ENCODE measurements at regions not wholly inside any gene's neighbourhood (a gene's known extent, or its start where the extent isn't known, plus 50 kb on each side); places are given as distances from the start of the nearest gene placed in this dataset.

DNA sequence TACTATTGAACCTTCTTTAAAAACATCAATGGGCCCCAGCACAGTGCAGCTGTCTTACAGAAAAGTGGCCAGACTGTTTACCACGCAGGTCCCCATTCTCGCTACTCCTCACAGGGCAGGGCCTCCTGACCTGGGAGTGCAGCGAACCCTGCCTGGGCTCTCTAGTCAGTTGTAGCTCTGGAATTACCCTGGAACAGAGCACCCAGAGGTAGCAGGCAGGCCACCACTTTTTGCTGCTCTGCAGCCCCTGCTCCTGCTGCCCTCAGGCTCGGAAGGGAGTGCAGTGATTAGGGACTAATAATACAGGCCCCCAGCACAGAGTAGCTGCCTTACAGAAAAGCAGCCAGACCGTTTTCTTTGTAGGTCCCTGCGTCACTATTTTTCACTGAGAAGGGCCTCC is 1563.0 kb downstream of the SUCLG1 start:
- DNase-seq (ENCODE audit: low read depth in 2 of 3, low spot score in 2 of 3) = no peak

DNA sequence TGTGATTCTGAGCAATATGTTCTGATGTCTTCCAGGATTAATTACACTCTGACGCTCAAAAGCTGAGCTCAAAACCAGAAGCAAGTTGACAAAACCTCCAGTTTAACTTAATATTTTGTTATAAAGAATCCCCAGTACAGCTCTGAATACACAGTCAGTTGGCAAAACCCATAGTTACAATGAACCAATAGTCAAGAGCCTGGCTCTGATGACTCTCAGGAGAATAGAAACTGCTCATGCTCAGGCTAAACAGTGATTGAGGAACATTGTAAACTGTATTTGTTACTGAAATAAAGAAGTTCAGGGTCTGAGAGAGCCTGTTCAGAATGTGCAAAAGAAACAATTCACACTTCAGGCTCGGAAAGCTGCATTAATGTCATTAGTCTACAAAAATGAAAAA is 1565.9 kb downstream of the SUCLG1 start:
- DNase-seq (ENCODE audit: low read depth in 2 of 3, low spot score in 2 of 3) = no peak

DNA sequence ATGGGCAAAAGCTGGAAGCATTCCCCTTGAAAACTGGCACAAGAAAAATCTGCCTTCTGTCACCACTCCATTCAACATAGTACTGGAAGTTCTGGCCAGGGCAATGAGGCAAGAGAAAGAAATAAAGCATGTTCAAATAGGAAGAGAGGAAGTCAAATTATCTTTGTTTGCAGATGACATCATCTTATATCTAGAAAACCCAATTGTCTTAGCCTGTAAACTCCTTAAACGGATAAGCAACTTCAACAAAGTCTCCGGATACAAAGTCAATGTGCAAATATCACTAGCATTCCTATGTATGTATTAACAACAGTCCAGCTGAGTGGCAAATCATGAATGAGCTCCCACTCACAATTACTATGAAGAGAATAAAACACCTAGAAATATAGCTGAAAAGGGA is 1579.3 kb downstream of the SUCLG1 start:
- DNase-seq (ENCODE audit: low read depth in 2 of 3, low spot score in 2 of 3) = no peak

- peak in 2 of 3 donors; percentile 94 to 96 for DNase-seq (ENCODE audit: low read depth in 2 of 3, low spot score in 2 of 3)
These were observed 1583.2 kb downstream of the SUCLG1 start for GRCh38 chr2:82875858-82876257.

DNA sequence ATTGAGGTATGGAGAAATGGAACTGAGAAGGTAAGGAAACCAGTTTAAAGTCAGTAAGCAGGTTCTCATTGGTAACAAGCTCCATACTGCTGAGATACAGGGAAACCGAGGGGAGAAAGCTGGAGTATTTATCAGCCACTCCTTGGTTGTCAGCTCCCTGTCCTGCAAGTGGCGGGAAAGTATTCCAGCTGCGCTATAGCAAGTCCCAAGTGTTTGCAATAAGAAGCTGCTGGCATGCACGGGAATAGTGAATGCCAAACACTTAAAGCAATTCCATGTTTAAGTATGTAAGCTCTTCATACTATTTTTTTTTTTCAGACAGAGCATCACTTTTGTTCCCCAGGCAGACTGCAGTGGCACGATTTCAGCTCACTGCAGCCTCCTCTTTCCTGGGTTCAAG is 1601.1 kb downstream of the SUCLG1 start:
- no peak for DNase-seq (ENCODE audit: low read depth in 2 of 3, low spot score in 2 of 3)

DNA sequence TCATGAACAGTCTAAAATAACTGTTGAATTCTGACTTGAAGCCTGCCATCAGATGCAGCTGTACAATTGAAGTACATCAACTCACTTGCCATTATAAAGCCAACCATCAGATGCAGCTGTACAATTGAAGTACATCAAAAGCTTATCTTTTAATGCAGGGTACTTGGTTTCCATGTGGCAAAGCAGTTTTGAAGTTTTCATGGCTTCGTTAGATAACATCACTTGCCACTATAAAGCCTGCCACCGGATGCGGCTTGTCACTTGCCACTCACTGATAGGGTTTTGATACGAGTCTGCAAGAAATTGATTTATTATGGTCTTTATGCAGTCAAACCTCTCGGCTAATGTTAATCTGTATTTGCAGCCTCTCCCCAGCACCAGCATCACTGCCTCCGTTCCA is 1605.8 kb downstream of the SUCLG1 start:
- DNase-seq (ENCODE audit: low read depth in 2 of 3, low spot score in 2 of 3) = peak in 2 of 3 donors; percentile 78 to 95

GRCh38 chr2:82852787-82853186 is 1606.3 kb downstream of the SUCLG1 start:
- DNase-seq (ENCODE audit: low read depth in 2 of 3, low spot score in 2 of 3) = peak in 2 of 3 donors; percentile 74 to 81

DNA sequence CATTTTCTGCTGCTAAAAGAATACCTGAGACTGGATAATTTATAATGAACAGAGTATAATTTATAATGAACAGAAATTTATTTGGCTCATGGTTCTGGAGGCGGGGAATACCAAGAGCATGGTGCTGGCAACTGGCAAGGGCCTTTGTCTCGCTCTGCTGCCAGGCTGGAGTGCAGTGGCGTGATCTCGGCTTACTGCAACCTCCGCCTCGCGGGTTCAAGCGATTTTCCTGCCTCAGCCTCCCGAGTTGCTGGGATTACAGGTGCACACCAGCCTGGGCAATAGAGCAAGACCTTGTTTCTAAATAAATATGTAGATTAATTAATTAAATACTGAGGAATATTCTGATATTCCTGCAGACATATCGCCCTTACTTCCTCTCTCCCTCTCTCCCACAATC is 1610.8 kb downstream of the SUCLG1 start:
- DNase-seq (ENCODE audit: low read depth in 2 of 3, low spot score in 2 of 3) = no peak

GRCh38 chr2:82839036-82839435 is 1620.0 kb downstream of the SUCLG1 start:
- DNase-seq (ENCODE audit: low read depth in 2 of 3, low spot score in 2 of 3) = no peak

GRCh38 chr2:82837588-82838304 is 1621.3 kb downstream of the SUCLG1 start:
- peak in 2 of 3 donors; percentile 35 to 63 for DNase-seq (ENCODE audit: low read depth in 2 of 3, low spot score in 2 of 3)

- no peak for DNase-seq (ENCODE audit: low read depth in 2 of 3, low spot score in 2 of 3)
These were observed 1624.2 kb downstream of the SUCLG1 start for GRCh38 chr2:82834893-82835292.

DNA sequence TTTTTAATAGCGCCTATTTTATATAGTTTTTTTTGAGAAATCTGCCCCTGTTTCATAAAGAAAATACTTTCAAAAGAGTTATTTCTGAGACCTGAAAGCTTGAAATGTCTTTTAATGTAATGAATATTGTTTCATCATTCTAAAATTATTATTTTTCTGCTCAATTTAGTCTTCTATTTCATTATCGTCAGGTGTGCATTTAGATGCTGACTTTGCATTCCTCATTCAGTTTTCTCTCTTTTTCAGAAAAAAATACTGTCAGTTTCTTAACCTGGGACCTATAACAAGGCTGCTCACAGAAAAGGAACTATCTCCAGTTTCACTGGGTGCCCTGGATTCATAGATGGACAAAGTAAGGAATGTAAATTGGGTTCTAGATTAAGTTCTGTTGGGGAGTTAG is 1631.7 kb downstream of the SUCLG1 start:
- DNase-seq (ENCODE audit: low read depth in 2 of 3, low spot score in 2 of 3) = no peak

DNA sequence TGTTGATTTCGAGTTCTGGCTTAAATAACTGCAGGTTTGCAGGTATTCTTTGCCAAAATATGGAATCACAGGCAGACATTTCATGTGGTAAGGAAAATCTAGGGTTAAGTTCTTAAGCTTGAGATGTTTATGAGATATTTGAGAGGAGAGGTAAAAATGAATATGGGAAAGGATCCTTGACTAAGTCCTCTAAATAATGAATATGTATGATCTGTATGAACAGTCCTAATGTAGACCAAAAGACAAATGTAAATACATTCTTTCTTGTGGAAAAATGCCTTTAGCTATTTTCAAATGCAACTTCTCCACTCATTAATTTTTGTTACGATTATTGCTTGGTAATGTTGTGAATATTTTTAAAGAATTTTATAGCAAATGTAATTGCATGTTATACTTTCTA is 1632.6 kb downstream of the SUCLG1 start:
- no peak for DNase-seq (ENCODE audit: low read depth in 2 of 3, low spot score in 2 of 3)

GRCh38 chr2:82825410-82826090 is 1633.5 kb downstream of the SUCLG1 start:
- DNase-seq (ENCODE audit: low read depth in 2 of 3, low spot score in 2 of 3) = no peak

DNA sequence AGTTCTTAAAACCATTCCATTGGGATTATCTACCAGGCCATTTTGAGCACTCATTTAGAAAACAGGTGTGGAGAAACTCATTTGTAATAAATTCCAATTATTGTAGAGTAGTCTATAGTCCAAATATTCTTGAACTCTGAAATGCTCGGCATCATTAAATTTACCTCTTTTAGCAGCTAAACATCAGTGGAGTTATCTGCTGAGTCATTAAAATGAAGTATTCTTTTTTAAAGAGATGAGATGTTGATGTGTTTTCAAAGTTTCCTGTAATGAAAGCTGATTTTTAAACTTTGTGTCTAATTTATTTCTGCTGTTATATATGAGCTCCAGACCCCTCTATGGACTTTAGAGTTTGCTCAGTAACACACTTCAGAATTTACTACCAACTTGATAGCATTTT is 1635.2 kb downstream of the SUCLG1 start:
- no peak for DNase-seq (ENCODE audit: low read depth in 2 of 3, low spot score in 2 of 3)

GRCh38 chr2:82819951-82820350 is 1639.1 kb downstream of the SUCLG1 start:
- no peak for DNase-seq (ENCODE audit: low read depth in 2 of 3, low spot score in 2 of 3)

DNA sequence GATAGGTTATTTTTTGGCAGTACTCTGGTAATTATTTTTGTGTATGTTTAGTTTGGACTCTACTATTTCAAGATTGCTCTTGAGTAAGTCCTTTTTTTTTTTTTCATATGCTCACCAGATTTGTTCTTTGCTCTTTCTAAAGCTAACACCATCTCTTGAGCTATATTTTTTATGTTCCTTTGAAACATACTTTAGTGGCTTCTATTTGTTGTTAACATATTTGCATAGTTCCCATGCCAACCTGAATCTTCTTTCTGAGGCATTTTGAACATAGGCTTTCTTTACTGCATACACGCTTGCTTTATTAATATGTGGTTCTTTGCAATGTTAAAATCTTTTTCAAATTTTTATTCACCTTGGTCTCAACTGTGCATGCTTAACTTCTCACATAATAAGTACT is 1644.9 kb downstream of the SUCLG1 start:
- DNase-seq (ENCODE audit: low read depth in 2 of 3, low spot score in 2 of 3) = no peak

DNA sequence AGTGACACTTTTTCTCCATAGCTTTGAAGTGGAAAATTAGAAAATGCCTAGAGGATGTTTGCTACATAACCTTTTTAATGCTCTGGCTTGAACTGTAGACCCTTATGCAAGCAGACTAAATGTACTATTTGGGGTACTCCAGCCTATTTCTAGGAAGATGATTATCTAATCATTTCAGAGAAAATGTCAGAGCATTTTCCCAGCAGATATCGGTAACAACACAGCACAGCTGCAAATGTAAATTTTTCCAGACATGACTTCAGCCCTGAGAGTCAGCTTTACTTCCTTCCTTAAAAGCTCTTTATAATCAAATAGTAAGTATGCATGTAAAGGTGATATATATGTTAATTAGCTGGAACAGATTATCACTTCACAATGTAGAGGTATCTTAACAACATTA is 1647.1 kb downstream of the SUCLG1 start:
- peak in 1 of 3 donors; percentile 3 for DNase-seq (ENCODE audit: low read depth in 2 of 3, low spot score in 2 of 3)

- DNase-seq (ENCODE audit: low read depth in 2 of 3, low spot score in 2 of 3) = no peak
These were observed 1655.8 kb downstream of the SUCLG1 start for GRCh38 chr2:82803307-82803706.

GRCh38 chr2:82797469-82797868 is 1661.6 kb downstream of the SUCLG1 start:
- DNase-seq (ENCODE audit: low read depth in 2 of 3, low spot score in 2 of 3) = no peak

DNA sequence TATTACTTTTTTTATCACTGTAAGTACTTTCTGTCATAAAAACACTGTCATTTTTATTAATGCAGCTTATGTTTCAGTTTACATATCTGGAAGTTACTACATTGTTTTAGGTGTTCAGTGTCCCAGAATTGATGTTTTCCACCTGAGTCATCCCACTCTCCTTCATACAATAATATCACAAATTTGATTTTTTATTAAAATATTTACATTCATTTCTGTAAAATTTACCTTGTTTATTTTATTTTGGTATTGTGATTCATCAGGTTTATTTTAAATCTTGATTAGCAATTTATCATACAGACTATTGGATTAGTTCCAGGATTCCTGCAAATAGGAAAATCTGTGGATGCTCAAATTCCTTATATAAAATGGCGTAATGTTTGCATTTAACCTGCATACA is 1662.9 kb downstream of the SUCLG1 start:
- no peak for DNase-seq (ENCODE audit: low read depth in 2 of 3, low spot score in 2 of 3)

DNA sequence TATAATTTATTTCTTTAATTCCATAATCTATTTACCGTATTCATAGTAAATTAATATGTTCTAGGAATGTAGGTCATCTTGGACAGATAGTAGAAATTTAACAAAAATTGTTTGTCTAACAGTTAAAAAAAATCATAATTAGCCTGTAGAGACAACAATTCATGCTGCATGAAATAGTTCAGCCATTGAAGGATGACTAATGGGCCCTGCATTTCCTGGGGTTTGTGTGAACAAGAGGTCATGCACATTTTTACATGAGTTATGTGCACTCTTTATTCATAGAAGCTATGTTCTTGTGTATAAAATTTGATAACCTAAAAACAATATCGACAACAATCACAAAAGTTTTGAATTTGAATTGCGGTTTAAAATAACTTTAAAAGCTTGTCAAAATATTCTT is 1663.6 kb downstream of the SUCLG1 start:
- DNase-seq (ENCODE audit: low read depth in 2 of 3, low spot score in 2 of 3) = no peak
